H1 (cell line): ENCODE measurements at regions not wholly inside any gene's neighbourhood (a gene's known extent, or its start where the extent isn't known, plus 50 kb on each side); places are given as distances from the start of the nearest gene placed in this dataset.

Source experiments
- CTCF ChIA-PET: fragments of 300-600 bp; sonication (Branson Sonifier 250); formaldehyde crosslinking; loops from one replicate; lab custom pipeline; 2021; ENCODE audit not compliant: partially characterized antibody; lab: Charles Lee
- POLR2A ChIA-PET: fragments of 300-600 bp; sonication (Branson Sonifier 250); formaldehyde crosslinking; loops from one replicate; lab custom pipeline; 2021; ENCODE audit warnings: inconsistent platforms; ENCODE audit not compliant: partially characterized antibody; lab: Charles Lee
- DNase-seq, 2 experiments: peaks; one replicate each; pipeline versions ENCODE4 v3.0.0 to v3.0.0-alpha.2; 2010 to 2022; ENCODE audit warnings: low spot score in 2 of 2, low read depth in 1 of 2, mixed read lengths in 1 of 2
- FAIRE-seq: peaks from 2 replicates; lab custom pipeline; 2011; peaks lifted over from hg19 to GRCh38; lab: Jason Lieb, UNC
- H2AFZ ChIP-seq: 2 replicates; pipeline ENCODE4 v1.8.1; 2012; ENCODE audit warnings: low read length, inconsistent platforms
- H2AK5ac ChIP-seq: 2 replicates; pipeline ENCODE4 v1.6.1; 2013; ENCODE audit warnings: low read depth, low read length
- H2BK120ac ChIP-seq: replicated peaks from 2 replicates; pipeline ENCODE3; 2013; ENCODE audit warnings: low read depth, low read length, inconsistent platforms
- H2BK12ac ChIP-seq: 2 replicates; pipeline ENCODE4 v1.6.1; 2013; ENCODE audit warnings: low read depth, low read length
- H2BK15ac ChIP-seq: 2 replicates; pipeline ENCODE4 v1.6.1; 2013; ENCODE audit warnings: low read length
- H2BK20ac ChIP-seq: 2 replicates; pipeline ENCODE4 v1.6.1; 2013; ENCODE audit warnings: low read length
- H2BK5ac ChIP-seq: 2 replicates; pipeline ENCODE4 v1.6.1; 2013; ENCODE audit warnings: low read depth, low read length
- H3K14ac ChIP-seq: 2 replicates; pipeline ENCODE4 v1.6.1; 2013; ENCODE audit warnings: inconsistent platforms; ENCODE audit not compliant: insufficient read length
- H3K18ac ChIP-seq: 2 replicates; pipeline ENCODE4 v1.6.1; 2013; ENCODE audit warnings: low read length; ENCODE audit errors: extremely low read depth
- H3K23ac ChIP-seq: 2 replicates; pipeline ENCODE4 v1.6.1; 2013; ENCODE audit warnings: inconsistent platforms; ENCODE audit not compliant: insufficient read length
- H3K23me2 ChIP-seq: 2 replicates; pipeline ENCODE4 v1.6.1; 2013; ENCODE audit warnings: low read depth, low read length
- H3K27ac ChIP-seq: 2 replicates; pipeline ENCODE4 v1.6.1; 2011; ENCODE audit warnings: low read depth, low read length, inconsistent platforms
- H3K27me3 ChIP-seq, 4 experiments: replicated peaks in 1 of 4; 1 replicate in 1 of 4; 2 replicates in 3 of 4; pipeline versions ENCODE4 v1.6.1 to v1.8.1; 2011 to 2013; ENCODE audit warnings: low read length in 3 of 4, mild to moderate bottlenecking in 3 of 4, inconsistent platforms in 2 of 4, mixed read lengths in 2 of 4, moderate library complexity in 1 of 4; ENCODE audit not compliant: control insufficient read depth in 3 of 4, insufficient read depth in 3 of 4; ENCODE audit errors: extremely low read depth in 1 of 4
- H3K36me3 ChIP-seq, 4 experiments: 2 replicates each; pipeline versions ENCODE4 v1.6.1 to v1.8.1; 2011 to 2013; ENCODE audit warnings: mild to moderate bottlenecking in 4 of 4, low read length in 3 of 4, moderate library complexity in 2 of 4, control low read depth in 1 of 4, inconsistent platforms in 1 of 4; ENCODE audit not compliant: insufficient read depth in 4 of 4, control insufficient read depth in 2 of 4
- H3K4ac ChIP-seq: replicated peaks from 2 replicates; pipeline ENCODE3; 2013; ENCODE audit warnings: low read length, low read depth, mixed read lengths, inconsistent platforms; ENCODE audit not compliant: insufficient read length
- H3K4me1 ChIP-seq, 4 experiments: replicated peaks in 1 of 4; 1 replicate in 1 of 4; 2 replicates in 3 of 4; pipeline versions ENCODE4 v1.6.1 to v1.8.1; 2011 to 2013; ENCODE audit warnings: low read length in 3 of 4, inconsistent platforms in 2 of 4, mixed read lengths in 1 of 4; ENCODE audit not compliant: insufficient read depth in 4 of 4, control insufficient read depth in 3 of 4
- H3K4me2 ChIP-seq, 2 experiments: 2 replicates each; pipeline versions ENCODE4 v1.6.1 to v1.8.1; 2011 to 2013; ENCODE audit warnings: low read depth in 2 of 2, low read length in 2 of 2, control low read depth in 1 of 2, inconsistent platforms in 1 of 2, mild to moderate bottlenecking in 1 of 2; ENCODE audit not compliant: insufficient read depth in 1 of 2
- H3K4me3 ChIP-seq, 4 experiments: fragments of 200-600, 300-600 bp in 1 of 4; sonication (generic), shearing (Covaris generic), sonication (Bioruptor Twin) in 1 of 4; 2 replicates each; pipeline versions ENCODE4 v1.5.1 to v1.8.1; 2011 to 2016; ENCODE audit warnings: low read length in 4 of 4, low read depth in 3 of 4, control low read depth in 2 of 4, inconsistent platforms in 2 of 4, mild to moderate bottlenecking in 2 of 4, mixed read lengths in 1 of 4, moderate library complexity in 1 of 4; ENCODE audit not compliant: insufficient read depth in 2 of 4; ENCODE audit errors: extremely low read depth in 1 of 4
- H3K56ac ChIP-seq: replicated peaks from 2 replicates; pipeline ENCODE3; 2013; ENCODE audit warnings: low read depth, mild to moderate bottlenecking, mixed read lengths, low read length, inconsistent platforms; ENCODE audit not compliant: insufficient read length
- H3K79me1 ChIP-seq: 2 replicates; pipeline ENCODE4 v1.6.1; 2013; ENCODE audit warnings: low read depth, low read length, control low read depth
- H3K79me2 ChIP-seq, 2 experiments: 2 replicates each; pipeline versions ENCODE4 v1.6.1 to v1.8.1; 2012 to 2013; ENCODE audit warnings: low read length in 2 of 2, mild to moderate bottlenecking in 2 of 2, inconsistent platforms in 1 of 2; ENCODE audit not compliant: insufficient read depth in 2 of 2, control insufficient read depth in 1 of 2
- H3K9ac ChIP-seq, 4 experiments: replicated peaks in 1 of 4; 1 replicate in 1 of 4; 2 replicates in 3 of 4; pipeline versions ENCODE4 v1.6.1 to v1.8.1; 2011 to 2013; ENCODE audit warnings: low read depth in 3 of 4, low read length in 3 of 4, control low read depth in 2 of 4, mild to moderate bottlenecking in 2 of 4, moderate library complexity in 2 of 4, inconsistent platforms in 1 of 4; ENCODE audit errors: extremely low read depth in 1 of 4
- H3K9me3 ChIP-seq, 2 experiments: 2 replicates each; pipeline versions ENCODE4 v1.6.1 to v1.8.1; 2012 to 2013; ENCODE audit warnings: mild to moderate bottlenecking in 2 of 2, moderate library complexity in 2 of 2, control low read depth in 1 of 2, inconsistent platforms in 1 of 2, low read depth in 1 of 2, low read length in 1 of 2, mixed read lengths in 1 of 2; ENCODE audit not compliant: insufficient read depth in 2 of 2
- H4K20me1 ChIP-seq, 2 experiments: replicated peaks in 1 of 2; 2 replicates each; pipeline versions ENCODE3 to v1.8.1; 2011 to 2013; ENCODE audit warnings: inconsistent platforms in 2 of 2, low read length in 2 of 2, mild to moderate bottlenecking in 1 of 2; ENCODE audit not compliant: insufficient read depth in 2 of 2, control insufficient read depth in 1 of 2
- H4K5ac ChIP-seq: 2 replicates; pipeline ENCODE4 v1.6.1; 2013; ENCODE audit warnings: low read length, low read depth, mixed read lengths, inconsistent platforms; ENCODE audit not compliant: insufficient read length
- H4K8ac ChIP-seq: 2 replicates; pipeline ENCODE4 v1.8.0; 2013; ENCODE audit warnings: mild to moderate bottlenecking, moderate library complexity, low read length, inconsistent platforms; ENCODE audit not compliant: insufficient read depth; ENCODE audit errors: extremely low read depth
- H4K91ac ChIP-seq: replicated peaks from 2 replicates; pipeline ENCODE3; 2013; ENCODE audit warnings: low read length, mixed read lengths, inconsistent platforms; ENCODE audit not compliant: insufficient read length
- BRCA1 ChIP-seq: IDR thresholded peaks from 2 replicates; pipeline ENCODE4 v1.6.1; 2012; ENCODE audit warnings: low read depth, low read length, improper control_type of control experiment
- CBX5 ChIP-seq: fragments of 300-800, 300-1000 bp; sonication (generic); IDR thresholded peaks from 2 replicates; pipeline ENCODE4 v1.7.1; 2016; ENCODE audit warnings: antibody characterized with exemption, low read length, low read depth
- CBX8 ChIP-seq: fragments of 300-800, 300-1000 bp; sonication (generic); IDR thresholded peaks from 2 replicates; pipeline ENCODE4 v1.7.1; 2016; ENCODE audit warnings: low read depth, low read length, borderline replicate concordance
- CEBPB ChIP-seq: IDR thresholded peaks from 2 replicates; pipeline ENCODE4 v1.6.1; 2012; ENCODE audit warnings: low read depth, low read length
- CHD1 ChIP-seq: IDR thresholded peaks from 2 replicates; pipeline ENCODE4 v1.6.1; 2012; ENCODE audit warnings: low read depth, low read length, improper control_type of control experiment
- CTBP2 ChIP-seq: IDR thresholded peaks from 2 replicates; pipeline ENCODE4 v1.7.0; 2011; ENCODE audit warnings: borderline replicate concordance, mild to moderate bottlenecking, moderate library complexity, mixed read lengths, low read length; ENCODE audit not compliant: insufficient read depth, insufficient read length
- EGR1 ChIP-seq: IDR thresholded peaks from 2 replicates; pipeline ENCODE4 v1.6.1; 2011; ENCODE audit warnings: low read depth, low read length, borderline replicate concordance
- HDAC6 ChIP-seq: IDR thresholded peaks from one replicate; pipeline ENCODE4 v1.7.1; 2012; ENCODE audit warnings: low read depth, mild to moderate bottlenecking, inconsistent platforms, low read length, moderate library complexity
- KDM4A ChIP-seq: IDR thresholded peaks from one replicate; pipeline ENCODE4 v1.7.1; 2012; ENCODE audit warnings: low read depth, mild to moderate bottlenecking, moderate library complexity, low read length, inconsistent platforms; ENCODE audit not compliant: severe bottlenecking
- MAX ChIP-seq: IDR thresholded peaks from 2 replicates; pipeline ENCODE4 v1.6.1; 2012; ENCODE audit warnings: inconsistent platforms
- POU5F1 ChIP-seq: IDR thresholded peaks from 2 replicates; pipeline ENCODE4 v1.6.1; 2011; ENCODE audit warnings: low read depth, mild to moderate bottlenecking, low read length, moderate library complexity
- SIX5 ChIP-seq: IDR thresholded peaks from 2 replicates; pipeline ENCODE4 v1.6.1; 2011; ENCODE audit warnings: mild to moderate bottlenecking, low read depth, low read length
- SP1 ChIP-seq: IDR thresholded peaks from 2 replicates; pipeline ENCODE4 v1.6.1; 2011; ENCODE audit warnings: low read depth, low read length
- SP2 ChIP-seq: IDR thresholded peaks from 2 replicates; pipeline ENCODE4 v1.6.1; 2012; ENCODE audit warnings: mild to moderate bottlenecking, low read length, inconsistent platforms
- SRF ChIP-seq: IDR thresholded peaks from 2 replicates; pipeline ENCODE4 v1.6.1; 2011; ENCODE audit warnings: mild to moderate bottlenecking, low read depth, low read length, moderate library complexity
- SUZ12 ChIP-seq: fragments of 200-600 bp; sonication (generic); IDR thresholded peaks from 2 replicates; pipeline ENCODE4 v1.6.1; 2012; ENCODE audit warnings: mild to moderate bottlenecking, inconsistent platforms, low read length, moderate library complexity, mixed read lengths
- ZNF274 ChIP-seq: IDR thresholded peaks from 2 replicates; pipeline ENCODE4 v1.7.0; 2012; ENCODE audit warnings: low read length, borderline replicate concordance; ENCODE audit errors: extremely low read depth
- WGBS, 2 experiments: shearing (Covaris generic) in 1 of 2; methylation state at CpG; one replicate each; pipeline versions ENCODE4 v1.1.6 to v1.1.7; 2013 to 2015; ENCODE audit warnings: low lambda C conversion rate in 2 of 2, mixed read lengths in 2 of 2, inconsistent platforms in 1 of 2, low coverage in 1 of 2, missing lambda C conversion rate in 1 of 2; ENCODE audit not compliant: insufficient replicate concordance in 2 of 2, insufficient coverage in 1 of 2, insufficient read length in 1 of 2; ENCODE audit errors: extremely low coverage in 1 of 2, missing lambda C conversion rate in 1 of 2; 5-methylcytosine and 5-hydroxymethylcytosine counted together

- no peak overlapping the region for H3K27ac ChIP-seq
- H2BK20ac ChIP-seq: no peak overlapping the region
- H3K23me2 ChIP-seq: no peaks in the 10 kb centered on the region
- H3K18ac ChIP-seq: no peak overlapping the region
- 0% methylated on average over 1 of the region's 1 CpG; no CpG with 5 or more reads in 1 of the 2 experiments for WGBS, 2 experiments
- H3K56ac ChIP-seq: no peak overlapping the region
- H4K5ac ChIP-seq: no peak overlapping the region
- no peak for FAIRE-seq
- H2BK12ac ChIP-seq: no peak overlapping the region
- DNase-seq: no peak
- H2BK120ac ChIP-seq: no peak overlapping the region
- no peaks in the 10 kb centered on the region for H3K79me2 ChIP-seq
- no peak overlapping the region for H3K14ac ChIP-seq
- H3K23ac ChIP-seq: no peak overlapping the region
- no peak overlapping the region for H3K4me3 ChIP-seq
- H3K36me3 ChIP-seq: no peaks in the 10 kb centered on the region
- ChIA-PET POLR2A (no interaction called here), CTCF (no interaction called here)
- no peak overlapping the region for H2AFZ ChIP-seq
- no peak overlapping the region for H2BK5ac ChIP-seq
- H3K9me3 ChIP-seq: no peaks in the 10 kb centered on the region
- H3K27me3 ChIP-seq: no peaks in the 10 kb centered on the region
- no peak overlapping the region for H2AK5ac ChIP-seq
- no peak overlapping the region for H3K4ac ChIP-seq
- H3K4me1 ChIP-seq: no peaks in the 10 kb centered on the region
- H3K4me2 ChIP-seq: no peak overlapping the region
- H4K20me1 ChIP-seq: no peaks in the 10 kb centered on the region
- H4K91ac ChIP-seq: no peak overlapping the region
- H2BK15ac ChIP-seq: no peak overlapping the region
- H3K79me1 ChIP-seq: no peaks in the 10 kb centered on the region
- no peak overlapping the region for H4K8ac ChIP-seq
- H3K9ac ChIP-seq: no peak overlapping the region
- TF ChIP-seq SIX5 (no peak), SRF (no peak), CBX5 (no peak), CHD1 (no peak), SP2 (no peak), SP1 (no peak), ZNF274 (no peak), BRCA1 (no peak), MAX (no peak), HDAC6 (no peak), EGR1 (no peak), KDM4A (no peak), CEBPB (no peak), CBX8 (no peak), POU5F1 (no peak), CTBP2 (no peak), SUZ12 (no peak)
These were observed 176.4 kb upstream of the CCNG1 start for GRCh38 chr5:163260961-163261360.
